ENCODE measurements at regions not wholly inside any gene's neighbourhood (a gene's known extent, or its start where the extent isn't known, plus 50 kb on each side); places are given as distances from the start of the nearest gene placed in this dataset.

GRCh38 chr6:10315658-10316372, 99.1 kb downstream of the TFAP2A start:
- no peak for DNase-seq
- H3K4me1 ChIP-seq: no peaks in the 10 kb centered on the region
- H3K27ac ChIP-seq: no peak overlapping the region
- no peaks in the 10 kb centered on the region for H3K36me3 ChIP-seq
- ATAC-seq: no peak
- no peaks in the 10 kb centered on the region for H3K9me3 ChIP-seq
- no peak overlapping the region for H3K4me3 ChIP-seq
- H3K27me3 ChIP-seq: peaks cover 0 to 4% (median 4%) of the 10 kb centered on the region in 3 donors
- TF ChIP-seq CTCF (IDR thresholded peaks at IDR 0.05 in 4 of 5, conservative IDR thresholded peaks at IDR 0.05 in 1 of 5): no peak
- TF ChIP-seq POLR2A (IDR thresholded peaks at IDR 0.05): no peak
- in situ Hi-C loops (cut with MboI; ENCODE audit: low sequenced_read_pairs in 4 of 4): no loop called here
- intact Hi-C loops (cut with DNase I; ENCODE audit: low total_unique reads): no loop called here

DNA sequence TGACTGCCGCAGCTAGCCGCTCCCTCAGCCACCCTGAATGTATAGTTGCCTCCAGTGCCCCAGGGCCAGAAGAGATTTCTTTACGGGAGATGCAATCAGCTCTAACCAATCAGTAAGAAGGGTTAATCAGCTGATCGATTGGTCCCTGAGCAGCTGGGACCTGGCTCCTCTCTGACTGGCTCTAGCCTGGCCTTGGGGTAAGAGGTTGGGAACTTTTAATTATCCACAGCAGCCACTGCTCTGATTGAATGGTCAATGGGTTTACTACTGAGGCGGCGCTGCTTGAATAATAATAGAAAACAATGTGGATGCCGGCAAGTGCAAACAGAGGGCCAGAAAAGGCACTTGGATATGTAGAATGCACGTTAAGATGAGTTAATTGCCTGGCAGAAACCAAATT, 99.8 kb downstream of the TFAP2A start:
- Histone ChIP-seq H3K27me3 (peaks cover 0 to 4% (median 4%) of the 10 kb centered on the region in 3 donors), H3K4me1 (no peaks in the 10 kb centered on the region), H3K36me3 (no peaks in the 10 kb centered on the region), H3K9me3 (no peaks in the 10 kb centered on the region), H3K27ac (no peak overlapping the region), H3K4me3 (no peak overlapping the region)
- ATAC-seq (no peak), DNase-seq (no peak)
- intact Hi-C loops (cut with DNase I; ENCODE audit: low total_unique reads): no loop called here
- in situ Hi-C loops (cut with MboI; ENCODE audit: low sequenced_read_pairs in 4 of 4): no loop called here
- TF ChIP-seq CTCF (IDR thresholded peaks at IDR 0.05 in 4 of 5, conservative IDR thresholded peaks at IDR 0.05 in 1 of 5) (no peak), POLR2A (IDR thresholded peaks at IDR 0.05) (no peak)

DNA sequence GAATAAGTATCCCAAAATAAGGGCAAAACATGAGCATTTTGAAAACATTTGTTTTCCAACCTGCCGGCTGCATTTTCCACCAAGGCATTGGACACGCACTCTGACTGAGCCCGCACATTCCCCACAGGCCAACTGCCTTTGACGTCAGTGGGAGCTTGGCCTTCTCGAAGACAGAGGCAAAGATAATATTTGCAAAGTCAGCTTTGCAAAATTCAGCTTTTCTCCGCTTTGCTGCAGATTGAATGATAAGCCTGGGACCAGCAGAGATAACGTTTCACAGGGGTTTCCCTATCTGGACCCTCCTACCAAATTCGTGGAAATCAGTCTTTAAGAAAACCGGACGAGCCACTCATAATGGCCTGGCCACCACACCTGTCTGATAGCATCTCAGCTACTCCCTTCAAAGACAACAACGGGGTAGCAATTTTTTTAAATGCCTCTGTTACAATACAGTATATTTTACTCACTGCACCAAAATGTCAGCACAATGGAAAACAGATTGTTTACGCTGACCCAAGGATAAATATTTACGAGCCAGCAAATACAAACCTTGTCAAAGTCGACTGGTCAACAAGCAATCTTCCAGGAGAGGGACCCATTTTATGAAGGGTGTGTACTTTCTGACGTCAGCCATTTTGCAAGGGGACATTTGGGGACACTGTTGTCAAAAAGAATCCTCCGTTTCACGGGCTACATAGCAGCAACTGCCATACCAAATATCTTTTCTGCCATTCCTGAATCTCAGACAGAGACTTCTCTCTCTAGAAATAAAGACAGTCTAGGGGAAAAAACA, 100.5 kb downstream of the TFAP2A start:
- Histone ChIP-seq H3K27me3 (peaks cover 0 to 4% (median 4%) of the 10 kb centered on the region in 3 donors), H3K27ac (no peak overlapping the region), H3K36me3 (no peaks in the 10 kb centered on the region), H3K4me3 (no peak overlapping the region), H3K4me1 (no peaks in the 10 kb centered on the region), H3K9me3 (no peaks in the 10 kb centered on the region)
- ATAC-seq (no peak), DNase-seq (no peak)
- TF ChIP-seq POLR2A (IDR thresholded peaks at IDR 0.05): no peak
- TF ChIP-seq CTCF (IDR thresholded peaks at IDR 0.05 in 4 of 5, conservative IDR thresholded peaks at IDR 0.05 in 1 of 5): no peak
- in situ Hi-C loops (cut with MboI; ENCODE audit: low sequenced_read_pairs in 4 of 4): no loop called here
- intact Hi-C loops (cut with DNase I; ENCODE audit: low total_unique reads): no loop called here

GRCh38 chr6:10313799-10314162, 101.1 kb downstream of the TFAP2A start:
- H3K27ac ChIP-seq: no peak overlapping the region
- no peaks in the 10 kb centered on the region for H3K4me1 ChIP-seq
- no peak overlapping the region for H3K4me3 ChIP-seq
- H3K9me3 ChIP-seq: no peaks in the 10 kb centered on the region
- H3K36me3 ChIP-seq: no peaks in the 10 kb centered on the region
- H3K27me3 ChIP-seq: peaks cover 0 to 4% (median 4%) of the 10 kb centered on the region in 3 donors
- intact Hi-C loops (cut with DNase I; ENCODE audit: low total_unique reads): no loop called here
- DNase-seq (no peak), ATAC-seq (no peak)
- in situ Hi-C loops (cut with MboI; ENCODE audit: low sequenced_read_pairs in 4 of 4): no loop called here
- no peak for TF ChIP-seq CTCF (IDR thresholded peaks at IDR 0.05 in 4 of 5, conservative IDR thresholded peaks at IDR 0.05 in 1 of 5)
- TF ChIP-seq POLR2A (IDR thresholded peaks at IDR 0.05): no peak

Measured in gastrocnemius medialis (tissue), 4 donors.